DOHH2 (cell line): ENCODE measurements at regions not wholly inside any gene's neighbourhood (a gene's known extent, or its start where the extent isn't known, plus 50 kb on each side); places are given as distances from the start of the nearest gene placed in this dataset.

ENCODE experiments used
- EZH2phosphoT487 ChIP-seq: fragments of 200-600 bp; sonication (generic); IDR thresholded peaks from 2 replicates; pipeline ENCODE4 v1.6.1; 2017; ENCODE audit warnings: borderline replicate concordance, mild to moderate bottlenecking, antibody characterized with exemption, low read length, moderate library complexity, mixed read lengths
- TF ChIP-seq, protein P1 (sequence below): fragments of 200-600 bp; sonication (generic); IDR thresholded peaks from one replicate; pipeline ENCODE4 v1.5.1; 2014; ENCODE audit warnings: antibody characterized with exemption, mild to moderate bottlenecking, low read depth, low read length; ENCODE audit not compliant: poor library complexity, severe bottlenecking

DNA sequence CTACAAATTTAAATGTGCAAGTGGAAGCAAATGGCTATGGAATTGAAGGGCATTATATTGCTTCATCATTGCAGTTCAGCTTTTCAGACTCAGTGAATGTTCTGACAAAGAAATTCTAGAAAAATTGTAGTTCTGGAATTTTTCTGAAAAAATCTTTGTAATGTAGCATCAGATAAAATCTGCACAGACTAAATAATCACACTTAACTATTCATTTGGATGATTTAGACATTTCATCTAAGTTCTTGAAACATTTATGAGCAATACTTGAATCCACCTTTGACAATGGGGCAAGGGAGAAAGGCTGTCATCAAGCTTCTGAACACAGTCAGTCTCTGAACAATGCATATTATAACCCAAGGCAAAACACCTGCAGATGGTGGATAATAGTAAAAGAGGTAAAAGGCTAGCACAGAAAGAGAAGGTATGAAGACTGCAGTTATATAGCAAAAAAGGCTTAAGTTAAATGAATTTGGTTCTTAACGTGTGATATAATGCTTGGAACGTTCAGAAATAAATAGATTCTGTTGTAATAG is 1352.0 kb upstream of the NUDT12 start:
- TF ChIP-seq, protein P1, sequence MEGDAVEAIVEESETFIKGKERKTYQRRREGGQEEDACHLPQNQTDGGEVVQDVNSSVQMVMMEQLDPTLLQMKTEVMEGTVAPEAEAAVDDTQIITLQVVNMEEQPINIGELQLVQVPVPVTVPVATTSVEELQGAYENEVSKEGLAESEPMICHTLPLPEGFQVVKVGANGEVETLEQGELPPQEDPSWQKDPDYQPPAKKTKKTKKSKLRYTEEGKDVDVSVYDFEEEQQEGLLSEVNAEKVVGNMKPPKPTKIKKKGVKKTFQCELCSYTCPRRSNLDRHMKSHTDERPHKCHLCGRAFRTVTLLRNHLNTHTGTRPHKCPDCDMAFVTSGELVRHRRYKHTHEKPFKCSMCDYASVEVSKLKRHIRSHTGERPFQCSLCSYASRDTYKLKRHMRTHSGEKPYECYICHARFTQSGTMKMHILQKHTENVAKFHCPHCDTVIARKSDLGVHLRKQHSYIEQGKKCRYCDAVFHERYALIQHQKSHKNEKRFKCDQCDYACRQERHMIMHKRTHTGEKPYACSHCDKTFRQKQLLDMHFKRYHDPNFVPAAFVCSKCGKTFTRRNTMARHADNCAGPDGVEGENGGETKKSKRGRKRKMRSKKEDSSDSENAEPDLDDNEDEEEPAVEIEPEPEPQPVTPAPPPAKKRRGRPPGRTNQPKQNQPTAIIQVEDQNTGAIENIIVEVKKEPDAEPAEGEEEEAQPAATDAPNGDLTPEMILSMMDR: no peak
- TF ChIP-seq EZH2phosphoT487: no peak
